ENCODE measurements at regions not wholly inside any gene's neighbourhood (a gene's known extent, or its start where the extent isn't known, plus 50 kb on each side); places are given as distances from the start of the nearest gene placed in this dataset.
"Not testable (repeated sequence)": the region's sequence is repeated elsewhere in the genome, so short reads cannot be mapped to it uniquely, and the experiment has no call there.

DNA sequence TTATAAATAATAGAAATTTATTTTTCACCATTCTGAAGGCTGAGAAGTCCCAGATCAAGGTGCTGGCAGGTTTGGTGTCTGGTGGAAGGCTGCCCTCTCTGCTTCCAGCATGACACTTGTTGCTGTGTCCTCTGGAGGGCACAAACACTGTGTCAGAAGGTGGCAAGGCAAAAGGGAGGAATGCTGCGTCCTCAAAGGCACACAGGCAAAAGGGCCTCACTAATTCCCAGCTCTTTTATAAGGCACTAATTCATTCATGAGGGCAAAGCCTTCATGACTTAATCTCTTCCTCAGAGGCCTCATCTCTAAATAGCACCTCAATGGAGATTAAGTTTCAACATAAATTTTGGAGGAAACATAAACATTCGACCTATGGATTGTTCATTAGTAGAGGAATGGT, 209.5 kb upstream of the SMLR1 start:
- no peak overlapping the region for H3K4me3 ChIP-seq (ENCODE audit: low read depth, low read length)
- DNase-seq (ENCODE audit: low read depth), result no peak
- TF ChIP-seq, protein P1, sequence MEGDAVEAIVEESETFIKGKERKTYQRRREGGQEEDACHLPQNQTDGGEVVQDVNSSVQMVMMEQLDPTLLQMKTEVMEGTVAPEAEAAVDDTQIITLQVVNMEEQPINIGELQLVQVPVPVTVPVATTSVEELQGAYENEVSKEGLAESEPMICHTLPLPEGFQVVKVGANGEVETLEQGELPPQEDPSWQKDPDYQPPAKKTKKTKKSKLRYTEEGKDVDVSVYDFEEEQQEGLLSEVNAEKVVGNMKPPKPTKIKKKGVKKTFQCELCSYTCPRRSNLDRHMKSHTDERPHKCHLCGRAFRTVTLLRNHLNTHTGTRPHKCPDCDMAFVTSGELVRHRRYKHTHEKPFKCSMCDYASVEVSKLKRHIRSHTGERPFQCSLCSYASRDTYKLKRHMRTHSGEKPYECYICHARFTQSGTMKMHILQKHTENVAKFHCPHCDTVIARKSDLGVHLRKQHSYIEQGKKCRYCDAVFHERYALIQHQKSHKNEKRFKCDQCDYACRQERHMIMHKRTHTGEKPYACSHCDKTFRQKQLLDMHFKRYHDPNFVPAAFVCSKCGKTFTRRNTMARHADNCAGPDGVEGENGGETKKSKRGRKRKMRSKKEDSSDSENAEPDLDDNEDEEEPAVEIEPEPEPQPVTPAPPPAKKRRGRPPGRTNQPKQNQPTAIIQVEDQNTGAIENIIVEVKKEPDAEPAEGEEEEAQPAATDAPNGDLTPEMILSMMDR (conservative IDR thresholded peaks at IDR 0.05; ENCODE audit: low read depth, low read length), result no peak

DNA sequence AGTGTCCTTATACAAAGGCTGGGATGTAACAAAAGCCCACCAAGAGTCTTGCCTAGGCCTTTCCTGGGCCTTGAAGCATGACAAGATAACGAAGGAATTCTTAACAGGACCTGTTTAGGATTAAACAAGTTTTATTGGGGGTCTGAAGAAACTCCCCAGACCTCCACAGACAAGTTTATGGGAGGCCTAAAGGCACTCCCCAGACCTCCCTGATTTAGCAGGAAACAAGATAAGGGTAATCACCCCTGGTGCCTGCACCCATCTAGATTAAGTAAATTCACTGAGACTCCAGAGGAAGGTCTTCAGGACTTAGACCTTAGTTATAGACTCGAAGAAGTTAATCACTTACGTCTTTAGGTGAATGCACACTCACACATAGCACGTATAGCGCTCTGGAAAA, 208.4 kb upstream of the SMLR1 start:
- DNase-seq (ENCODE audit: low read depth); H3K4me3 ChIP-seq (ENCODE audit: low read depth, low read length): not testable (repeated sequence)

DNA sequence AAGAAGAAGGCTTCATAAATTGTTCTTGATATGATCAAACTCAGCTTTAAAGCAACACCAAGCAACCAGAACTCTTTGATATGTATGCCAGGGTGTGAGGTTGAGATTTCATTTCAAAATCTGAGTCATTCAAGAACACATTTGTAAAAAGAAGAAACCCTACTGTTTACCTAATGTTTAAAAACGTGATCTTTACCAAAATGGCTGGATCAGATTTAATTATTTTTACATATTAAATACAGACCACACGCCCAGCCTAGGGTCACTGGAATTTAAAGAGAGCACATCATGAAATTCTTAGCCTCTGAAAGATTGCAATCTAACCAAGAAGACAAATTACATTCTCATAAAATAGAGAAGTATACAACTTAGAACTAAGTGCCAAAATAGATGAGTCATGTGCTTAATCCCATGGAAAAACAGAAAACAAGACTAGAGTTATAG, 206.8 kb upstream of the SMLR1 start:
- no peak for DNase-seq (ENCODE audit: low read depth)
- H3K4me3 ChIP-seq (ENCODE audit: low read depth, low read length), result no peak overlapping the region
- TF ChIP-seq, protein P1 (conservative IDR thresholded peaks at IDR 0.05; ENCODE audit: low read depth, low read length), result no peak

DNA sequence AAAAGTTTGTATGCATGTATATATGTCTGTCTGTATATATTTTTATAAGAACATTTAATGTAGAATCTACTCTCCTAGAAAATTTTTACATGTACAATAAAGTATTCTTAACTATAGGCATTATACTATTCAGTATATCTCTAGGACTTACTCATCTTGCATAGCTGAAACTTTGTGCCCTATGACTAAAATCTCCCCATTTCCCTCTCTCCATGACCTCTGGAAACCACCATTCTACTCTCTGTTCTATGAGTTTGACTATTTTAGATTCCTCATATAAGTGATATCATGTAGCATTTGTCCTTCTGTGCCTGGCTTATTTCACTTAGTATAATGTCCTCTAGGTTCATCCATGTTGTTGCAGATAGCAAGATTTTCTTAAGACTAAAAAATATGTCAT, 205.1 kb upstream of the SMLR1 start:
- no peak for DNase-seq (ENCODE audit: low read depth)
- H3K4me3 ChIP-seq (ENCODE audit: low read depth, low read length), result no peak overlapping the region
- TF ChIP-seq, protein P1 (conservative IDR thresholded peaks at IDR 0.05; ENCODE audit: low read depth, low read length), result no peak

DNA sequence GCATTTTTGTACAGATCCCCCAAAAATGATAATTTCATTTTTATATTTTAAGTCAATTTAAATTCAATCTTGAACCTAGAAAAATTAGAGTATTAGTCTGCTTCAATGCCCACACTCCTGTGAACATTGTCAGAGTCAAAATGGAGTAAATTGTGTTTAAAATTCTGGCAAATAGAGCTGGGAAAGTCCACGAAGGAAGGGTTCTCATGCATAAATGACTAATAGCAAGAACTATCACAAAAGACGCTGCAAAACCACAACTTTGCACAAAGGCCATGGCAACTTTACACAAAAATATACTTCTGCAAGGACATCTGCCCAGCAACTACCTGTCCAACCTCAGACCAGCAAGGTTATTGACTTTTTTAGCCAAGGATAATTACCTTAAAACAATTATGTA, 203.2 kb upstream of the SMLR1 start:
- TF ChIP-seq, protein P1 (conservative IDR thresholded peaks at IDR 0.05; ENCODE audit: low read depth, low read length), result no peak
- DNase-seq (ENCODE audit: low read depth), result no peak
- no peak overlapping the region for H3K4me3 ChIP-seq (ENCODE audit: low read depth, low read length)

DNA sequence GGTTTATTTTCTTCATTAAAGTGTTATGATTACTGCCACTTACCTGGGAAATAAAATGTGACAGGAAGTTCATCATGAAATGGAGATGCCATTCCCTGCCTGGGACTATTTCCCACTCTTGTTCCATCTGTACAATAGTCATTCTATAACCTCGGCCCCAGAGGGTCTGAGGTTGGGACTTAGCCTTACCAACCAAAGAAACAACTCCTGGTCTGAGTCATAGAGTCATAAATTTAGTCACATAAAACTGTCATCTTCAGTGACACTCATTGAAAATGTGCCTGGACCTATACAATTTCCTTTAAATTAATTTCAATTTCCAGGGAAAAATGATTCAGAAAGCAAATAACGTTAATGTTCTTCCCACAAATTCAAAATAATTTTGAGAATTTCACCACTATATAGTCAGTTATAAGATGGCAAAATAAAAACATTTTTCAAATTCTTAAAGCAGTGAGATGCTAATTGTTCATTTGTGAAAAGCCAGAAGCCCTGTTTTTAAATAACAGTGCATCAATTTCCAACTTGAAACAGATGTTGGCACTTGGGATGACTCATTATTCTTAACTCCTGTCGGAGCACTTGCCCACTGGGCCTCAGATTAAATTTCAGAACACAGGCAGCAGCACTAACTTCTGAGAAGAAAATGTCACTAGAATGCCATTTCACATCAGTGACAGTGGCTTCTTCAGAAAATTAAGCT, 201.2 kb upstream of the SMLR1 start:
- DNase-seq (ENCODE audit: low read depth), result no peak
- TF ChIP-seq, protein P1 (conservative IDR thresholded peaks at IDR 0.05; ENCODE audit: low read depth, low read length), result no peak
- H3K4me3 ChIP-seq (ENCODE audit: low read depth, low read length), result no peak overlapping the region

DNA sequence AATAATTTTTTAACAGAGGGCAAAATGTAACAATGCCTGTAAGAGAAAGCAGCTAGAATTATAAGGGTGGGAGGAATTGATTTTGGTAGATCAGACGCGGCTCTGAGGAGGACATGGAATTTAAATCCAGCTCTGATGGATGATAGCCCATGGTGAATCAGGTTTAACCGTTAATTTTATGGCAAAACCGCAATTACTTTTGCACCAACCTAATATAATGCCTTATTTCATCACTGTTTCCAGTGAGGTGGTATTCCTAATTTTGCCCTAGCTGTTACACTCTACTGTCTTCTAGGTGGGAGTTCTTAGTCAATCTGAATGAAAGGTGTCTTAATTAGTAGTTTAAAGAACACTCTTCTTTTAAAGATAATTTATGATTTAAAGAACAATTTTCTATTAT, 198.3 kb upstream of the SMLR1 start:
- H3K4me3 ChIP-seq (ENCODE audit: low read depth, low read length), result no peak overlapping the region
- no peak for DNase-seq (ENCODE audit: low read depth)
- TF ChIP-seq, protein P1 (conservative IDR thresholded peaks at IDR 0.05; ENCODE audit: low read depth, low read length), result no peak
